Stomach (tissue), 8 donors: ENCODE measurements at regions not wholly inside any gene's neighbourhood (a gene's known extent, or its start where the extent isn't known, plus 50 kb on each side); places are given as distances from the start of the nearest gene placed in this dataset.

Source experiments
- DNase-seq, 2 donors: peaks; one replicate each; pipeline versions ENCODE4 v3.0.0 to v3.0.0-alpha.2; 2013 to 2019
- H3K27ac ChIP-seq, 5 donors: fragments of 200-600 bp in 4 of 5; sonication (generic) in 4 of 5; one replicate each; pipeline ENCODE4 v1.5.1; 2013 to 2019; ENCODE audit warnings: mild to moderate bottlenecking in 1 of 5, moderate library complexity in 1 of 5
- H3K27me3 ChIP-seq, 3 donors: fragments of 200-600 bp; sonication (generic); one replicate each; pipeline ENCODE4 v1.5.1; 2017 to 2019; ENCODE audit warnings: mixed run types in 1 of 3
- H3K36me3 ChIP-seq, 4 donors: fragments of 200-600 bp; sonication (generic); 1 replicate in 3 of 4; 2 replicates in 1 of 4; pipeline ENCODE4 v1.5.1; 2016 to 2019
- H3K4me1 ChIP-seq, 4 donors: fragments of 200-600 bp; sonication (generic); one replicate each; pipeline ENCODE4 v1.5.1; 2016 to 2019
- H3K4me3 ChIP-seq, 4 donors: fragments of 200-600 bp; sonication (generic) in 3 of 4; one replicate each; pipeline ENCODE4 v1.5.1; 2016 to 2019; ENCODE audit warnings: mild to moderate bottlenecking in 1 of 4
- H3K9me3 ChIP-seq, 4 donors: fragments of 200-600 bp; sonication (generic); one replicate each; pipeline ENCODE4 v1.5.1; 2016 to 2019
- CTCF ChIP-seq, 7 experiments: fragments of 450-650 bp in 4 of 7; fragments of 200-600 bp in 3 of 7; sonication (generic) in 3 of 7; IDR thresholded peaks; one replicate each; pipeline ENCODE4 v1.5.1; 2016 to 2019; ENCODE audit warnings: antibody characterized with exemption in 7 of 7, control low read depth in 2 of 7, mild to moderate bottlenecking in 1 of 7
- EP300 ChIP-seq: sonication (generic); formaldehyde crosslinking; IDR thresholded peaks from one replicate; pipeline ENCODE4 v1.6.1; 2017; ENCODE audit warnings: antibody characterized with exemption
- POLR2A ChIP-seq, 4 donors: fragments of 450-650 bp; IDR thresholded peaks; one replicate each; pipeline ENCODE4 v1.6.1; 2016; ENCODE audit warnings: antibody characterized with exemption in 4 of 4, control low read depth in 2 of 4, mild to moderate bottlenecking in 1 of 4, moderate library complexity in 1 of 4
- POLR2AphosphoS5 ChIP-seq, 3 donors: sonication (generic); formaldehyde crosslinking; IDR thresholded peaks; one replicate each; pipeline ENCODE4 v1.6.1; 2016; ENCODE audit warnings: antibody characterized with exemption in 3 of 3
- WGBS, 5 donors: extraction: QIAGEN DNeasy Blood & Tissue Kit in 3 of 5; methylation state at CpG; one replicate each; pipeline versions ENCODE4 v1.1.5 to v1.1.7; 2013 to 2018; 5-methylcytosine and 5-hydroxymethylcytosine counted together
- intact Hi-C: fragments of 100-400 bp; cut with DNase I; formaldehyde crosslinking; loops from one replicate; pipeline ENCODE4 v1.15.1; 2023; ENCODE audit warnings: low total_unique reads
- donor health status: healthy with polysubstance abuse.
- donor health status: Bipolar disorder and iron deficiency.
- donor health status: healthy.

- peaks cover 0 to 8% (median 3%) of the 10 kb centered on the region in 4 donors for H3K9me3 ChIP-seq
- WGBS, 5 donors: 69 to 81% (median 74%) methylated on average over 12 of the region's 12 CpGs
- TF ChIP-seq CTCF (IDR thresholded peaks at IDR 0.05) (no peak), EP300 (no peak), POLR2A (IDR thresholded peaks at IDR 0.05) (no peak), POLR2AphosphoS5 (IDR thresholded peaks at IDR 0.05) (no peak)
- intact Hi-C loops: no loop called here
- DNase-seq: no peak
- H3K27ac ChIP-seq: no peak overlapping the region
- no peaks in the 10 kb centered on the region for H3K4me1 ChIP-seq
- H3K27me3 ChIP-seq: no peaks in the 10 kb centered on the region
- no peaks in the 10 kb centered on the region for H3K36me3 ChIP-seq
- H3K4me3 ChIP-seq: no peak overlapping the region
Observed at GRCh38 chr10:130422366-130423324, 286.5 kb downstream of the GLRX3 start.

- Histone ChIP-seq H3K27ac (no peak overlapping the region), H3K4me1 (no peaks in the 10 kb centered on the region), H3K27me3 (no peaks in the 10 kb centered on the region), H3K36me3 (no peaks in the 10 kb centered on the region), H3K9me3 (peaks cover 0 to 8% (median 4%) of the 10 kb centered on the region in 4 donors), H3K4me3 (no peak overlapping the region)
- DNase-seq: no peak
- WGBS, 5 donors: 79 to 92% (median 84%) methylated on average over 21 of the region's 21 CpGs
- intact Hi-C loops: no loop called here
- TF ChIP-seq CTCF (IDR thresholded peaks at IDR 0.05) (no peak), EP300 (no peak), POLR2AphosphoS5 (IDR thresholded peaks at IDR 0.05) (no peak), POLR2A (IDR thresholded peaks at IDR 0.05) (no peak)
Observed at GRCh38 chr10:130423455-130424305, 287.5 kb downstream of the GLRX3 start.

GRCh38 chr10:130424418-130424817 lies 288.2 kb downstream of the GLRX3 start:
- no peak overlapping the region for H3K27ac ChIP-seq
- intact Hi-C loops: no loop called here
- TF ChIP-seq CTCF (IDR thresholded peaks at IDR 0.05): no peak
- no peaks in the 10 kb centered on the region for H3K27me3 ChIP-seq
- no peaks in the 10 kb centered on the region for H3K4me1 ChIP-seq
- 59 to 83% (median 77%) methylated on average over 9 to 10 of the region's 10 CpGs for WGBS, 5 donors
- H3K9me3 ChIP-seq: peaks cover 0 to 8% (median 4%) of the 10 kb centered on the region in 4 donors
- no peaks in the 10 kb centered on the region for H3K36me3 ChIP-seq
- H3K4me3 ChIP-seq: no peak overlapping the region
- no peak for DNase-seq

GRCh38 chr10:130425169-130425568 lies 289.0 kb downstream of the GLRX3 start:
- Histone ChIP-seq H3K27ac (no peak overlapping the region), H3K36me3 (no peaks in the 10 kb centered on the region), H3K4me1 (no peaks in the 10 kb centered on the region), H3K27me3 (no peaks in the 10 kb centered on the region), H3K9me3 (peaks cover 0 to 8% (median 4%) of the 10 kb centered on the region in 4 donors), H3K4me3 (no peak overlapping the region)
- no peak for DNase-seq
- no peak for TF ChIP-seq POLR2A (IDR thresholded peaks at IDR 0.05)
- no peak for TF ChIP-seq CTCF (IDR thresholded peaks at IDR 0.05)
- no peak for TF ChIP-seq EP300
- no peak for TF ChIP-seq POLR2AphosphoS5 (IDR thresholded peaks at IDR 0.05)
- intact Hi-C loops: no loop called here
- WGBS, 5 donors: 69 to 77% (median 75%) methylated on average over 5 of the region's 5 CpGs
